Heart right ventricle (tissue), 16 donors: ENCODE measurements at regions not wholly inside any gene's neighbourhood (a gene's known extent, or its start where the extent isn't known, plus 50 kb on each side); places are given as distances from the start of the nearest gene placed in this dataset.

ENCODE experiments used
- ATAC-seq, 8 donors: fragments of 200-7000 bp; cut with Tn5 transposase; one replicate each; pipeline ENCODE4 v1.9.1; 2020; ENCODE audit warnings: mild to moderate bottlenecking in 8 of 8, moderate library complexity in 8 of 8, moderate number of reproducible peaks in 1 of 8
- DNase-seq, 2 donors: peaks; one replicate each; pipeline ENCODE4 v3.0.0-alpha.2; 2020
- H3K27ac ChIP-seq, 10 donors: fragments of 200-600 bp; sonication (generic) in 2 of 10; one replicate each; pipeline versions ENCODE4 v1.5.0 to v1.8.0; 2020 to 2022; ENCODE audit warnings: mild to moderate bottlenecking in 3 of 10
- H3K27me3 ChIP-seq, 7 donors: fragments of 200-600 bp; one replicate each; pipeline ENCODE4 v1.8.0; 2021 to 2022; ENCODE audit warnings: mild to moderate bottlenecking in 2 of 7
- H3K36me3 ChIP-seq, 9 donors: fragments of 200-600 bp; sonication (generic) in 1 of 9; one replicate each; pipeline versions ENCODE4 v1.5.0 to v1.8.0; 2020 to 2022; ENCODE audit warnings: mild to moderate bottlenecking in 2 of 9
- H3K4me1 ChIP-seq, 9 donors: fragments of 200-600 bp; sonication (generic) in 1 of 9; one replicate each; pipeline versions ENCODE4 v1.5.0 to v1.8.0; 2020 to 2022; ENCODE audit warnings: mild to moderate bottlenecking in 4 of 9
- H3K4me3 ChIP-seq, 10 donors: fragments of 200-600 bp; sonication (generic) in 2 of 10; one replicate each; pipeline versions ENCODE4 v1.5.0 to v1.8.0; 2020 to 2022; ENCODE audit warnings: mild to moderate bottlenecking in 7 of 10, moderate library complexity in 2 of 10
- H3K9me3 ChIP-seq, 11 donors: fragments of 200-600 bp in 10 of 11; sonication (generic) in 2 of 11; one replicate each; pipeline versions ENCODE4 v1.5.0 to v1.8.0; 2013 to 2022; ENCODE audit warnings: mild to moderate bottlenecking in 2 of 11, control low read depth in 1 of 11, moderate library complexity in 1 of 11
- WGBS, 2 donors: extraction: QIAGEN DNeasy Blood & Tissue Kit; methylation state at CpG; one replicate each; pipeline ENCODE4 v1.1.7; 2013; ENCODE audit warnings: inconsistent platforms in 1 of 2; 5-methylcytosine and 5-hydroxymethylcytosine counted together
- intact Hi-C, 10 donors: fragments of 100-400 bp; cut with DNase I; formaldehyde crosslinking; loops; one replicate each; pipeline versions ENCODE4 v1.11.1 to v1.14.2; 2022
- TF ChIP-seq, protein P1 (sequence below), 9 donors: fragments of 200-600 bp; sonication (generic) in 2 of 9; IDR thresholded peaks; one replicate each; pipeline versions ENCODE4 v1.5.0 to v1.8.0; 2021 to 2022; ENCODE audit warnings: antibody characterized with exemption in 9 of 9, mild to moderate bottlenecking in 5 of 9, moderate library complexity in 1 of 9
- donor health status: Arrhythmogenic right ventricular cardiomyopathy.
- donor health status: ischemic (EF 13 %, LVEDD 7.1; RV severe dilation, severe dysfunction).
- donor health status: healthy with polysubstance abuse.
- donor health status: DM: no; HTN: yes; CAD: no.
- donor health status: DM: no; HTN: no; CAD: no.
- donor health status: ischemic (EF 25% LVEDD 6.9; RV normal size, moderate dysfunction).
- donor health status: ischemic (EF 25% LVEDD 5.7; RV mildly dilated, moderate dysfunction).
- donor health status: healthy.
- donor health status: DM: yes; HTN: yes; CAD: no.
- donor health status: Ischemic cardiomyopathy.
- donor health status: ischemic (EF 35%, LVEDD 5.7; RV mildly dilated, moderate dysfunction).
- donor health status: nonischemic (EF 11% LVEDD 7.7; RV severe dilation, severe dysfunction).
- donor health status: DM: yes; HTN: yes; CAD: no.
- donor health status: PGD.
- donor health status: ischemic (EF 29% LVEDD 5.4; RV normal size, mild dysfunction).
- donor health status: nonischemic (EF 23%, LVEDD 6.1; RV moderate dilation, normal function).

DNA sequence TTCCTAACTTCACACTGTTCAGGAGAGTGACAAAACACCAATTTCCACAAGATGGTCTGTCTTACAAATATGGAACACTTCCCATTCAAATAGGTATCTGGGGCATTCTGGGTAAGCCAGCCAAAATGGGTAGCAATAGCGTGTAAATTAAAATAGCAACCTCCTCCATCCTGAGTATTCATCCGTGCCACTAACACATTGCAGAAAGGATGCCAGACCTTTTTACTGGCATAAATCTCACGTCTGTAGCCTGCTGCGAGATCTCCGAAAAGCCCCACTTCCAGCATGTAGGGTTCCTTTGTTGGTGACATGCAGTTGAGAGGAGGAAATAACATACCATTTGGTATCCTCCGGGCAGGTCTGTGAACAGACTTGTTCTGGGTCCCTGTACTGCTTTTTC is 52.7 kb upstream of the RAI2 start:
- Histone ChIP-seq H3K4me3 (no peak overlapping the region), H3K36me3 (no peaks in the 10 kb centered on the region), H3K27ac (no peak overlapping the region), H3K4me1 (no peaks in the 10 kb centered on the region), H3K9me3 (no peaks in the 10 kb centered on the region), H3K27me3 (peaks cover 0 to 17% (median 0%) of the 10 kb centered on the region in 7 donors)
- DNase-seq = no peak
- intact Hi-C loops = no loop called here
- TF ChIP-seq, protein P1, sequence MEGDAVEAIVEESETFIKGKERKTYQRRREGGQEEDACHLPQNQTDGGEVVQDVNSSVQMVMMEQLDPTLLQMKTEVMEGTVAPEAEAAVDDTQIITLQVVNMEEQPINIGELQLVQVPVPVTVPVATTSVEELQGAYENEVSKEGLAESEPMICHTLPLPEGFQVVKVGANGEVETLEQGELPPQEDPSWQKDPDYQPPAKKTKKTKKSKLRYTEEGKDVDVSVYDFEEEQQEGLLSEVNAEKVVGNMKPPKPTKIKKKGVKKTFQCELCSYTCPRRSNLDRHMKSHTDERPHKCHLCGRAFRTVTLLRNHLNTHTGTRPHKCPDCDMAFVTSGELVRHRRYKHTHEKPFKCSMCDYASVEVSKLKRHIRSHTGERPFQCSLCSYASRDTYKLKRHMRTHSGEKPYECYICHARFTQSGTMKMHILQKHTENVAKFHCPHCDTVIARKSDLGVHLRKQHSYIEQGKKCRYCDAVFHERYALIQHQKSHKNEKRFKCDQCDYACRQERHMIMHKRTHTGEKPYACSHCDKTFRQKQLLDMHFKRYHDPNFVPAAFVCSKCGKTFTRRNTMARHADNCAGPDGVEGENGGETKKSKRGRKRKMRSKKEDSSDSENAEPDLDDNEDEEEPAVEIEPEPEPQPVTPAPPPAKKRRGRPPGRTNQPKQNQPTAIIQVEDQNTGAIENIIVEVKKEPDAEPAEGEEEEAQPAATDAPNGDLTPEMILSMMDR (IDR thresholded peaks at IDR 0.05) = no peak
- WGBS, 2 donors = 80 to 83% methylated on average over 6 of the region's 6 CpGs
- no peak for ATAC-seq
